Effector memory CD4-positive, alpha-beta T cell (primary cell): ENCODE measurements at regions not wholly inside any gene's neighbourhood (a gene's known extent, or its start where the extent isn't known, plus 50 kb on each side); places are given as distances from the start of the nearest gene placed in this dataset.
"Not testable (repeated sequence)": the region's sequence is repeated elsewhere in the genome, so short reads cannot be mapped to it uniquely, and the experiment has no call there.

ENCODE experiments used
- DNase-seq, 3 donors: peaks; one replicate each; pipeline ENCODE4 v3.0.0-alpha.2; 2020
- H3K27ac ChIP-seq: 2 replicates; pipeline ENCODE4 v1.7.0; 2013; ENCODE audit warnings: mild to moderate bottlenecking, low read length, moderate library complexity; ENCODE audit not compliant: insufficient read depth, poor library complexity, severe bottlenecking
- H3K27me3 ChIP-seq: replicated peaks from 2 replicates; pipeline ENCODE4 v1.7.0; 2013; ENCODE audit warnings: mild to moderate bottlenecking, low read length; ENCODE audit not compliant: insufficient read depth, control insufficient read depth, poor library complexity, severe bottlenecking
- H3K36me3 ChIP-seq: 2 replicates; pipeline ENCODE4 v1.7.0; 2013; ENCODE audit warnings: mild to moderate bottlenecking, low read length, moderate library complexity; ENCODE audit not compliant: control insufficient read depth, insufficient read depth
- H3K4me1 ChIP-seq: 2 replicates; pipeline ENCODE4 v1.7.0; 2013; ENCODE audit warnings: low read length, mild to moderate bottlenecking; ENCODE audit not compliant: control insufficient read depth, insufficient read depth, poor library complexity, severe bottlenecking
- H3K4me3 ChIP-seq: 2 replicates; pipeline ENCODE4 v1.7.0; 2013; ENCODE audit warnings: low read length, low read depth, mild to moderate bottlenecking; ENCODE audit not compliant: insufficient read depth, poor library complexity, severe bottlenecking
- H3K9me3 ChIP-seq: 2 replicates; pipeline ENCODE4 v1.7.0; 2013; ENCODE audit warnings: mild to moderate bottlenecking, low read length, moderate library complexity; ENCODE audit not compliant: control insufficient read depth

DNA sequence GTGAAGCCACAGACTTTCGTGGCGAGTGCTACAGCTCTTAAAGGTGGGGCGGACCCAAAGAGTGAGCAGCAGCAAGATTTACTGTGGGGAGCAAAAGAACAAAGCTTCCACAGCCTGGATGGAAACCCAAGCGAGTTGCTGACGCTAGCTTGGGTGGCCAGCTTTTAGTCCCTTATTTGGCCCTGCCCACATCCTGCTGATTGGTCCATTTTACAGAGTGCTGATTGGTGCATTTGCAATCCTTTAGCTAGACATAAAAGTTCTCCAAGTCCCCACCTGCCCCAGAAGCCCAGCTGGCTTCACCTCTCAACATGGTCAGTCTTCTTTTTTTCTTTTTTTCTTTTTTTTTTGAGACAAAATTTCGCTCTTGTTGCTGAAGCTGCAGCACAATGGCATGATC, 161.0 kb downstream of the SPATA31A6 start:
- not testable (repeated sequence) for H3K9me3 ChIP-seq, H3K27me3 ChIP-seq, H3K4me3 ChIP-seq, H3K27ac ChIP-seq, H3K4me1 ChIP-seq, H3K36me3 ChIP-seq, DNase-seq

DNA sequence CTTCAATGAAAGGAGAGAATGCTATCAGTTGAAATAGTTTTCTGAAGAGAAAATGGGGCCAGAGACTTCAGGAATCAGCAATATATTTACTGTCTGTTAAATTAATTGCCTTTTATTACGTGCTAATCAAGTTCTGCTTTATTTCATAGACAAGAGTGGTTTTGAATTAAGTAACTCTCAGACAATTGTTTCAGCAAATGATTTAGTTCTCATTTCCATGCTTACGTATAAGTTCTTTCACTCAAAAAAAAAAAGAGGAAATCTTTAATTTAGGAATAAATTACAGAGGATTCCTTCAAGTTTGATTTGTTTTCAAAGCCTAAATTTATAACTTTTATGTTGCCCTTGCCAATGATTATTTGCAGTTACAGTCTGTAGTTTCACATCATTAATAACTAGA, 163.5 kb downstream of the SPATA31A6 start:
- H3K4me1 ChIP-seq, H3K27ac ChIP-seq, H3K9me3 ChIP-seq, H3K36me3 ChIP-seq, DNase-seq, H3K27me3 ChIP-seq, H3K4me3 ChIP-seq: not testable (repeated sequence)

DNA sequence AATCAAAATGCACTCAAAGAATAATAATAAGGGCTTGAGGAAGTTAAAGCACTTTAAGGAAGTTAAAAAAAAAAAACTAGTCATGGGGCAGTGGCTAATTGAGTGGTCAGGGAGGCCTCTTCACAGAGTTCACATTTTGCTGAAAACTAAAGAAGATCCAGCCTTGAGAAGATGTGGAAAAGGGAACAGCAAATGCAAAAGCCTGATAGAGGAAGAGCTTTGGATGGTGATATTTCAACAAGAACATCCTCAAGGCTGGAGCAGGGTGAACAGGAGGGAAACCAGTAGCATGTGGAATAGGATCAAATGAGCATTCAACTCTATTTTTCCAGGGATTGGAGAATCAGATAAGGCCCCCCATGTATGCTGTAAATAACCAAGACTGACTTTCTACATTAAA, 165.7 kb downstream of the SPATA31A6 start:
- H3K27ac ChIP-seq, H3K4me1 ChIP-seq, H3K9me3 ChIP-seq, H3K36me3 ChIP-seq, H3K4me3 ChIP-seq, DNase-seq, H3K27me3 ChIP-seq: not testable (repeated sequence)

DNA sequence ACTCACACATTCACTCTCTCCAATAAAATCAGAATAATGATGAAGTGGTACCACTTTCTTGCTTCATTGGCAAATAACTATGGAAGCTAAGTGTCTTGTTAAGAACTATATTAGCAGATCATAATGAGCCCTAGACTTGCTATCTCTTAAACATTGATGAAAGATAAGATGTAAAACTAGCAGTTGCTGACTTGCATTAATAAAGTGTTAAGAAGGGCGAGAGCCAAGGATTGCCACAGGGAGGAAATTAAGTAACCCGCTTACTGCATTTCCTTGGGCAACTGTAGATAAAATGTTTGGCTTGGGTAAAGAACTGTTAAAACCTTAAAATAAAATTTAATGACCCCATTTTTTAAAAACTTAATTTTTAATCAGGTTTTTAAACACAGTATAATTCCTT, 167.0 kb downstream of the SPATA31A6 start:
- not testable (repeated sequence) for H3K4me1 ChIP-seq, H3K27ac ChIP-seq, H3K4me3 ChIP-seq, H3K27me3 ChIP-seq, H3K36me3 ChIP-seq, DNase-seq, H3K9me3 ChIP-seq

DNA sequence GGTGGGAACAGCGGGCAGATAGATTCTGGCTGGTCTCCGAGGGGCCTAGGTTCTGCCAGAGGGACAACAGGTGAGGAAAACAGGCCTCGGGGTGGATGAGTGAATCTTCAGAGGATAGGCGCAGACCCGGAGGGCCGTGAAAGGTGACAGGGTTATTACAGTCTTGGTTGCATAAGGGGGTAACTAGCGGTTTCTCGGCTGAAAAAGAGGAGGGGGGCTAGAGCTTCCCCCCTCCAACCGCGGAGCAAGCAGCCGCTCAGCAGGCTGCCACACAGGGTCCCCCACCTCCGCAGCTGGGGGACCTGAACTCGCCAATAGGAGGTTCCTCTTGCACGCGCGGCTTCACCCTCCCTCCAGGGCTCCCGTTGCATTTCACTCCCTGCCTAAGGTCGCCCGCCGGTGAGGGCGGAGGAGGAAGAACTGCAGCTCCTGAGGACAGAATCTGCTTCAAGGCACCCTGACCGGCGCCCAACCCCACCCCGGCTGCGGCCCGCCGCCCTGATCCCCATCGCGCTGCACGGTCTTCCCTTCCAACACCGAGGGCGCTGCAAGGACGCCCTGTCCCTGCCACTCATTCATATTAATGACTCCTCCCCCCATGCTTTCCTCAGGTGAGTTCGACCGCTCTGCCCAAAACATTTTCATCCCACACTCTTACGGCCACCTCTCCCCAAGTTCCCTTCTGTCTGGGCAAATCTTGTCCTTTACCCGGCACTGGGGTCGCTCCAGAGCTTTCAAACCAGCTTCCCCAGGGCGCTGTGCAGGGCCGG, 174.3 kb downstream of the SPATA31A6 start:
- not testable (repeated sequence) for DNase-seq, H3K4me3 ChIP-seq, H3K27ac ChIP-seq, H3K27me3 ChIP-seq, H3K4me1 ChIP-seq, H3K36me3 ChIP-seq, H3K9me3 ChIP-seq

DNA sequence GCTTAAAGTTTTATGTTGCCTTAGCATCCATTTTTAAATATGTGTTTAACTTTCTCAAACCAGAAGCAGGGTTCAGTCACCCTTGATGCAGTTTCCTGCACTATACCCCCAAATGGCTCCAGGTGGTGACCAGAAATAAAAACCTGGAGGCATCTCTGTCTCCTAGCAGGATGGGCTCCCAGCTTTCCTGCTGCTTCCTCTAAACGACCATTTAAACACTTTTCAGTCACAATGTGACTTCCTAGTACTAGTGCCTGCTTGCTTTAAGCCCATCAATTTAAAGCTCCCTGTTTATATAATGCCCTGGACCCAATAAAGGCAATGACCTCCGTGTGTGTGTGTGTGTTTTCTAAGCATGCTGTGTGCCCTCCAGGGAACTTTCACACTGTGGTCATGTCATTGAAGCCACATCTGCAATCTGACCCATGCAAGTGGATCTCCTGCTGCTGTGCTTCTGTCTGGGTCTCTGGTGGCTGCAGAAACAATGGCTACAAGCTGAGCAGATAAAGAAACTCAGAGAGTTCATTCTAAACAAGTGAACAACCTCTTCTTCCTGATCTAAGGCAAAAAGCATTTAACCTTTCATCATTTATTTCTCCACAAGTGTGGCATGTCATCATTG, 175.3 kb downstream of the SPATA31A6 start:
- H3K4me3 ChIP-seq, H3K9me3 ChIP-seq, H3K27me3 ChIP-seq, H3K36me3 ChIP-seq, H3K4me1 ChIP-seq, DNase-seq, H3K27ac ChIP-seq: not testable (repeated sequence)

DNA sequence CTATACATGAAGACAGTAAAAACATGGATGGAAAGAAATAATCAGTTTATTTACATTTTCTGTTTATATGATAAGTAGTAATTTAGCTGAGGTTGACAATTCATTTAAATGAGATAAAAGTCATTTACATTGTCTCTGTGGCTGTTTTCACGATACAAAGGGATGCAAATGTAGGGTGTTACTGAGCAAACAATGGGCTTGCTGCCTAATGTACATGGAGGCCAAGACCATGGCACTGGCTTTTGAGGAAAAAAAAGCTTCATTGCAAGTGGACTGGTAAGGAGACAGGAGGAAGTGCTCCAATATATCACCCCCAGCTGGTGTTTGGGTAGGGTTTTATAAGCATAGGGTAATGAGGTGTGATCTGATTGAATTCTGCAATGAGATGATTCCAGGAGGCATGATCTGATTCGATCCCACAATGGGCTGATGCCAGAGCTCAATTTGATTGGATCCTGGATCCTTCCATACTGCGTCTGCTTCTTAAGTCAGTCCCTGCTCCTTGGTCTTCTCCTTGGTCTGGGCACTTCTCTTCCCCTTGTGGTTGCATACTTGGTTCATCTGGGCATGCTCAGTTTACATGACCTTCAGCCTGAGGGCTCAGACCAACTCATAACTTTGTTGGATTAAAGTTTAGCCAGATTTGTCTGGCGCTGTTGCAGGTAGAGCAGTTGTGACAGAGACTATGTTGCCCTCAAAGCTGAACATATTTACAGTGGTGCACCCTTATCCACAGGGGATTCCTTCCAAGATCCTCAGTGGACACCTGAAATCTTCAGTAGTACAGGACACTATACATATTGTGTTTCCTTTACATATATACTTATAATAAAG, 181.2 kb downstream of the SPATA31A6 start:
- not testable (repeated sequence) for H3K4me3 ChIP-seq, H3K27ac ChIP-seq, H3K9me3 ChIP-seq, DNase-seq, H3K27me3 ChIP-seq, H3K36me3 ChIP-seq, H3K4me1 ChIP-seq

DNA sequence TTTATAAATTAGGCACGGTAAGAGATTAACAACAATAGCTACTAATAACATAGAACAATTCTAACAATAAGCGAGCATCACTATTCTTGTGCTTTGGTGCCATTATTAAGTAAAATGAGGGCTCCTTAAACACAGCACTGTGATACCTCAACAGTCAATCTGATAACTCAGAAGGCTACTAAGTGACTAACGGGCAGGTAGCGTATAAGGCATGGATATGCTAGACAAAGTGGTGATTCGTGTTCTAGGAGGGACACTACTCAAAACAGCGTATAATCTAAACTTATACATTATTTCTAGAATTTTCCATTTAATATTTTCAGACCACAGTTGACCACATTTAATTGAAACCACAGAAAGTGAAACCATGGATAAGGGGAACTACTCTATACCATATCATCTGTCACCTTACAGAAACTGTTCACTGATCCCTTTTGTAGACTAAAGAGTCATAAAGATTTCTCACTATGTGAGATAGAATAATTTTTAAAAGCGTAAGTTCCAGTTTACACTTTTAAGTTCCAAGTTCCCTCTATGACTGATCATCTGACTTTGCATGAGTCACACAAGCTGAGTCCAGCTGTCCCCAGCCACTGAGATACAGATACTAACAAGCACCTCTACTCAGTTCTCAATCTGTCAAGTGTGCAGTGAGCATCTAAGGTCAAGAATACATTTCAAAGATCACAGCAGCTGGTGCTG, 181.9 kb downstream of the SPATA31A6 start:
- H3K4me3 ChIP-seq, H3K27me3 ChIP-seq, DNase-seq, H3K9me3 ChIP-seq, H3K4me1 ChIP-seq, H3K27ac ChIP-seq, H3K36me3 ChIP-seq: not testable (repeated sequence)

DNA sequence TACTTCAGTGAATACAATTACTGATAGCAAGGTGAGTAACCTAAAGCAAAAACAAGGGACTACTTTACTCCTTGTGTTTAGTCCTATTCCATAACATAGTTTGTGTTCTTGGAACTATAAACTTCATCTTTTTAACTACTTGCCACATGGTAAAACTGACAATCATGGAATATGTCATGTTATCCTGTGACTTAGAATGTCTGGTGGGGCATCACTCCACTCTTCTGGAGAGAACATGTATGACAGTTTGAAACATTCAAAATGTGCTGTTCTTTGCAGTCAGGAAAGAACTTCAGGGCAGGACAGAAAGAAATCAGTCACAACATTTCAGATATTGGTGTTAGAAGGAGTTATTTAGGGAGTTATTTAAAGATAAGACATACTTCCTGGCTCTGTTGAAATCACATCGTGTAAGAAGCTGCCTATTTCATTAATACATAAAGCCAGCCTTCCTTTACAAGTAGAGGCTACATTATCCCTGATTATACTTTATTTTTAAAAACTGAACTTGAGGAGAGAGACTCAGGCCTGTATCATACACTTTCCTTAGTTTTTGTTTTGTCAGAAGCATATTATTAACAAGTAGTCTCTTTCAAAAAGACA, 184.9 kb downstream of the SPATA31A6 start:
- not testable (repeated sequence) for DNase-seq, H3K36me3 ChIP-seq, H3K4me3 ChIP-seq, H3K4me1 ChIP-seq, H3K27me3 ChIP-seq, H3K27ac ChIP-seq, H3K9me3 ChIP-seq
